ENCODE measurements at regions not wholly inside any gene's neighbourhood (a gene's known extent, or its start where the extent isn't known, plus 50 kb on each side); places are given as distances from the start of the nearest gene placed in this dataset.

DNA sequence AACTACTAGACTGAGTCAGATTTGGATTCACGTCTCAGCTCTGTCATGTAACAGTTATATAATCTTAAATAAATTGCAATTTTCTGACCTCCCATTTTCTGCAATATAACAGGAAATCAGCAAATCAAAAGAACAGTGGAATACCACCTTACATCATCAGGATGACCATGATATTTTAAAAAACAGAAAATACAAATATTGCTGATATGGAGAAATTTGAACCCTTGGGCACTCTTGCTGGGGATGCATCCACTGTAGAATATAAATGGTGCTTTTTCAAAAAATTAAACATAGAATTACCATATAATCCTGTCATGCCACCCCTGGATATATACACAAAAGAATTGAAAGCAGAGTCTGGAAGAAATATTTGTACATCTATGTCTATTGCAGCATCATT, 982.5 kb downstream of the TBL1XR1 start:
- TF ChIP-seq POLR2A (IDR thresholded peaks at IDR 0.05; ENCODE audit: low read length): no peak
- TF ChIP-seq GATA1 (IDR thresholded peaks at IDR 0.05; ENCODE audit: low read depth, low read length): no peak

All from erythroblast (primary cell).